ENCODE measurements at regions not wholly inside any gene's neighbourhood (a gene's known extent, or its start where the extent isn't known, plus 50 kb on each side); places are given as distances from the start of the nearest gene placed in this dataset.

- TF ChIP-seq CTCF (IDR thresholded peaks at IDR 0.05; ENCODE audit: low read depth, low read length) (no peak), POLR2A (IDR thresholded peaks at IDR 0.05; ENCODE audit: extremely low read depth, insufficient read length) (no peak), MYC (IDR thresholded peaks at IDR 0.05; ENCODE audit: low read depth, low read length) (no peak)
These were observed 153.8 kb downstream of the GNAI1 start for GRCh38 chr7:80288175-80289122.
